Glutamatergic neuron (in vitro differentiated cells): ENCODE measurements at regions not wholly inside any gene's neighbourhood (a gene's known extent, or its start where the extent isn't known, plus 50 kb on each side); places are given as distances from the start of the nearest gene placed in this dataset.
"Not testable (repeated sequence)": the region's sequence is repeated elsewhere in the genome, so short reads cannot be mapped to it uniquely, and the experiment has no call there.

ENCODE experiments used
- DNase-seq: peaks from one replicate; pipeline ENCODE4 v3.0.0; 2022
- H3K27ac Mint-ChIP-seq: one replicate; pipeline ENCODE4 v1.8.0; 2020; ENCODE audit warnings: mild to moderate bottlenecking, mixed read lengths, inconsistent platforms; ENCODE audit not compliant: unreplicated experiment
- H3K27me3 Mint-ChIP-seq: one replicate; pipeline ENCODE4 v1.8.0; 2020; ENCODE audit warnings: mild to moderate bottlenecking, moderate library complexity, mixed read lengths, inconsistent platforms; ENCODE audit not compliant: unreplicated experiment
- H3K36me3 Mint-ChIP-seq: one replicate; pipeline ENCODE4 v1.8.0; 2020; ENCODE audit warnings: mild to moderate bottlenecking, mixed read lengths, inconsistent platforms; ENCODE audit not compliant: unreplicated experiment
- H3K4me1 Mint-ChIP-seq: one replicate; pipeline ENCODE4 v1.8.0; 2020; ENCODE audit warnings: mild to moderate bottlenecking, low read depth, mixed read lengths, inconsistent platforms; ENCODE audit not compliant: unreplicated experiment
- H3K4me3 Mint-ChIP-seq: one replicate; pipeline ENCODE4 v1.8.0; 2020; ENCODE audit warnings: mild to moderate bottlenecking, mixed read lengths, inconsistent platforms; ENCODE audit not compliant: unreplicated experiment
- H3K9me3 Mint-ChIP-seq: one replicate; pipeline ENCODE4 v1.8.0; 2020; ENCODE audit warnings: mild to moderate bottlenecking, moderate library complexity, mixed read lengths, inconsistent platforms; ENCODE audit not compliant: unreplicated experiment
- TF ChIP-seq, protein P1 (sequence below): fragments of 200-600 bp; sonication (generic); IDR thresholded peaks from one replicate; pipeline ENCODE4 v1.5.0; 2021; ENCODE audit not compliant: partially characterized antibody, unreplicated experiment

DNA sequence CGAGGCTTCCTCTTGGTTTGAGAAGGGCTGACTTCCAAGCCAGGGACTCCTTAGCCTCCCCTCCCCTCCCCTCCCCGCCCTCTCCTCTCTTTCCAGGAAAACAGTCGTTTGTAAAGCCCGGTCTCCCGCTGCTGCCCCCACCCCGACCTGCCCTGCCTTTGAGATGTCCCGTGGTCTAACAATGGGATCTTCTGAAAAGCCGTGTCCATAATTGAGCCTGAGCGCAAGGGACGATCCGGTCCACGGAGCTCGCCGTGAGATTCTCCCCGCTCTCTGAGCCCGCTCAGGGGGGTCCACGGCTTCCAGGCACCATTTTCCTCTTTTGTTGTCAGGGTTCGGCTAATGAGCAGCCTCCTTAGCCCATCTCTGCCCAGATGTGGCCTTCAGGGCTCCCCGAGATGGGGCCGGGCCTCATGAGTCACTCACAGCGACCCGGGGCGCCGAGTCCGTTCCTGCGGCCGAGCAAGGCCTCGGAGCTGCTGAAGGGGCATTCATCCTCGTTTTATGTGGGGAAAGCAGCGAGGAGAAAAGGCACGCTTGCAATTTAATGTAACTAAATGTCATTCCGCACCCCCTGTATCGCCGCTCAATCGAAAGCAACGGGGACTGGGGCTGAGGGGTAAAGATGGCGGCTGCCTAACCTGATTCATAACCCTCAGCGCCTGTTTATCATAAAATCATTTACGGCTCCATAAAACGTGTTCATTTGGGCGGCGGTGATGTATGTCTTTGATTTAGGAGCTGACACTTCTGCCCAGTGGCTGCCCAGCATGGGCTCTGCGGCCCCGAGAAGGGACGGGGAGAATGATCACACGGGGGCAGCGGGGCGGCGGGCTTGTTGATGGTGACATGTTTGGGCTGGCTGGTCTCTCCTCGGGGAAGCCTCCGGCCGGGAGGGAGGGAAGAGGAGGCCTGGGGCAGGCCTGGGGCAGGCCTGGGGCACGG is 232.6 kb upstream of the C1orf174 start:
- H3K9me3 Mint-ChIP-seq, result peaks cover 30% of the 10 kb centered on the region
- peaks cover 12% of the 10 kb centered on the region for H3K36me3 Mint-ChIP-seq
- H3K4me3 Mint-ChIP-seq, result no peak overlapping the region
- H3K27me3 Mint-ChIP-seq, result peaks cover 3% of the 10 kb centered on the region
- TF ChIP-seq, protein P1, sequence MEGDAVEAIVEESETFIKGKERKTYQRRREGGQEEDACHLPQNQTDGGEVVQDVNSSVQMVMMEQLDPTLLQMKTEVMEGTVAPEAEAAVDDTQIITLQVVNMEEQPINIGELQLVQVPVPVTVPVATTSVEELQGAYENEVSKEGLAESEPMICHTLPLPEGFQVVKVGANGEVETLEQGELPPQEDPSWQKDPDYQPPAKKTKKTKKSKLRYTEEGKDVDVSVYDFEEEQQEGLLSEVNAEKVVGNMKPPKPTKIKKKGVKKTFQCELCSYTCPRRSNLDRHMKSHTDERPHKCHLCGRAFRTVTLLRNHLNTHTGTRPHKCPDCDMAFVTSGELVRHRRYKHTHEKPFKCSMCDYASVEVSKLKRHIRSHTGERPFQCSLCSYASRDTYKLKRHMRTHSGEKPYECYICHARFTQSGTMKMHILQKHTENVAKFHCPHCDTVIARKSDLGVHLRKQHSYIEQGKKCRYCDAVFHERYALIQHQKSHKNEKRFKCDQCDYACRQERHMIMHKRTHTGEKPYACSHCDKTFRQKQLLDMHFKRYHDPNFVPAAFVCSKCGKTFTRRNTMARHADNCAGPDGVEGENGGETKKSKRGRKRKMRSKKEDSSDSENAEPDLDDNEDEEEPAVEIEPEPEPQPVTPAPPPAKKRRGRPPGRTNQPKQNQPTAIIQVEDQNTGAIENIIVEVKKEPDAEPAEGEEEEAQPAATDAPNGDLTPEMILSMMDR, result no peak
- H3K27ac Mint-ChIP-seq, result no peak overlapping the region
- H3K4me1 Mint-ChIP-seq, result no peaks in the 10 kb centered on the region
- DNase-seq, result no peak

DNA sequence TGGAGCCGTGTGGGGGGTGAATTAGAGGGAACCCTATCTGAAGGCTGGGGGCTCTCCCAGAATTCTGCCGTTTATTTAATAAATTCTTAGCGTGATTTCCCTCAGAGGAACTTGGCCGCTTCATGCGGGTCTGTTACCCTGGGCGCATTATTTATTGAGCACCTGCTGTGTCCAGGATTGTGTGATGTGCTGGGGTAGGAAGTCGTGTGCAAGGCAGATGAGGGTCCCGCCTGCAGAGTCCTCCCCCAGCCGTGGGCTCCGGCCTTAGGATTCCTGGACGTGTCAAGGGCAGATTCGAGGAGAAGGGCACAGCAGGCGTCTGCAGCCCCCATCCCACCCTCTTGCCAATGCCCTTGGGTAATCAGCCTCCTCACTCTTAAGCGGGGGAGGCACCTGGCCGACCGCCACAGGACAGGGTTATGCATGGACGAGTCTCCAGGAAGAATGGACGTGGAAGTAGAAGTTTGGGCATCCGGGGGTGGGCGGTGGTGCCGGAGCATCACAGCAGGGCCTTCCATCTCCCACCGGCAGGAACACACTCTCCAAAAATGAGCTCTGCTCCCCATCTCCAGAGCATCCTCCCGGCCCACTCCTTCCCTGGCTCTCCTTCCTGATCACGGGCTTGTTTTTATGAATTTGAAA is 233.3 kb upstream of the C1orf174 start:
- Mint-ChIP-seq H3K9me3 (peaks cover 24% of the 10 kb centered on the region), H3K4me1 (no peaks in the 10 kb centered on the region), H3K27me3 (peaks cover 3% of the 10 kb centered on the region), H3K27ac (no peak overlapping the region), H3K36me3 (peaks cover 6% of the 10 kb centered on the region), H3K4me3 (no peak overlapping the region)
- DNase-seq, result no peak
- TF ChIP-seq, protein P1, result no peak

DNA sequence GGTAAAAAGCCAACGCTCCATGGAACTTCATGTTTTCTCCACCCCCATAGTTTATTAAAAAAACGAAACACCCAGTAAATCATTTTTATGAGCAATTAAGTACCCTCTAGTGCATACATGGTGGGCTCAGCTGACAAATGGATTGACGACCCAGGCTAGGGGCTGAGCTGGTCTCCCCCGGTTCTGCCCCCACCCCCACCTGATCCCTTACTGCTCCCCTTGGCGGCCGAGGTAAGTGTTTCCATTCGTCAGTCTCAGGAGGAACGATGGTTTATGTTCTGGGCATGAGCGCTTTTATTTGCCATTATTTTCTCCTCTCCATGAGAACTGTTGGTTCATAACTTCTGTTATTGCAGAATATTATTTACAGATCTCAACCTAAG is 233.9 kb upstream of the C1orf174 start:
- Mint-ChIP-seq H3K4me1 (no peaks in the 10 kb centered on the region), H3K9me3 (peaks cover 24% of the 10 kb centered on the region), H3K4me3 (no peak overlapping the region), H3K27me3 (peaks cover 3% of the 10 kb centered on the region), H3K36me3 (peaks cover 6% of the 10 kb centered on the region), H3K27ac (no peak overlapping the region)
- TF ChIP-seq, protein P1, result no peak
- no peak for DNase-seq

DNA sequence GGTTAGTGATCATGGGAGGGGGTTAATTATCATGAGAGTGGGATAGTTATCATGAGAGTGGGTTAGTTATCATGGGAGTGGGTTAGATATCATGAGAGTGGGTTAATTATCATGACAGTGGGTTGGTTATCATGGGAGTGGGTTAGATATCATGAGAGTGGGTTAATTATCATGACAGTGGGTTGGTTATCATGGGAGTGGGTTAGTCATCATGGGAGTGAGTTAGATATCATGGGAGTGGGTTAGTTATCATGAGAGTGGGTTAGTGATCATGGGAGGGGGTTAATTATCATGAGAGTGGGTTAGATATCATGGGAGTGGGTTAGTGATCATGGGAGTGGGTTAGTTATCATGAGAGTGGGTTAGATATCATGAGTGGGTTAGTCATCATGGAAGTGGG is 235.8 kb upstream of the C1orf174 start:
- DNase-seq, H3K36me3 Mint-ChIP-seq, H3K4me1 Mint-ChIP-seq, H3K27ac Mint-ChIP-seq, H3K4me3 Mint-ChIP-seq, H3K27me3 Mint-ChIP-seq: not testable (repeated sequence)
- H3K9me3 Mint-ChIP-seq, result peaks cover 20% of the 10 kb centered on the region

DNA sequence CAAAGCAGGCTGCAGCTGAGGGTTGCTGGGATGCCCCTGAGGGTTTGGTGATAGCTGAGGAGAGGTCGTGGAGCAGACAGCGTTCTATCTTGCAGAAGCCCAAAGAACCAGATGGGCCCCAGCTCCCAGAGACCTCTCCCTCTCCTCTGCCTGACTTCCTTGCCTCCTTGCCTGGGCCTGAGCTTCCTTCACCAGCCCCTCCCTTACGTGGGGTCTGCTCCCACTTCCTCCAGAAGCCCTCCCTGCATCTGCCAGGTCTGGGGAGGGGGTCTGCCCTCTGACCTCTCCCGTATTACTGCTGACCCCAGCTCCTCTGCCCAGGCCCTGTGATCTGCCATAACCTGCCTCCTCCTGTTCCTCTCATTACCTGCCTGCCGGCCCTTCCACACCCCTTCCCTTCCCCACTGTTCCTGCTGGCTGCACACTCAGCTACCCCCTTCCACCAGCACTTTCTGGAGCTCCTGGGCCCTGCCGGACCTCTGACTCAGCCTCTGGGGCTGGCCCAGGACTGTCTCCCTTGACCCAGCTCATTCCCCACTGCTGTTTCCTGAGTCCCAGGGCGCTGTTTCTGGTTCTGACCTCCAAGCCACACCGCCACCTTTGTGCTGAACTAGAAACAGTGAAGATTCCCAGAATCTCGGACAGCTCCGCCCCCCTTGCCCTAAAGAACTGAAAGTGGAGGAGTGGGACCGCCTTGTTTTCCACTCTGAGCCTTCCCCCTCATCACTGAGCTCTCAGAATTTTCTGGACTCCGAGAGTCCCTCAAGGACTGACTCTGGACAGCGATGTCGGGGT is 237.7 kb upstream of the C1orf174 start:
- Mint-ChIP-seq H3K27ac (no peak overlapping the region), H3K27me3 (peaks cover 6% of the 10 kb centered on the region), H3K36me3 (no peaks in the 10 kb centered on the region), H3K4me1 (no peaks in the 10 kb centered on the region), H3K9me3 (peaks cover 17% of the 10 kb centered on the region), H3K4me3 (no peak overlapping the region)
- DNase-seq, result no peak
- TF ChIP-seq, protein P1, result no peak
